Mesendoderm (in vitro differentiated cells): ENCODE measurements at regions not wholly inside any gene's neighbourhood (a gene's known extent, or its start where the extent isn't known, plus 50 kb on each side); places are given as distances from the start of the nearest gene placed in this dataset.

Source experiments
- DNase-seq: peaks from one replicate; pipeline ENCODE4 v3.0.0; 2013
- H2AK5ac ChIP-seq: 2 replicates; pipeline ENCODE4 v1.6.1; 2013; ENCODE audit warnings: low read length, inconsistent platforms
- H2BK120ac ChIP-seq: 2 replicates; pipeline ENCODE4 v1.6.1; 2013; ENCODE audit warnings: low read depth, mild to moderate bottlenecking, low read length, moderate library complexity, mixed read lengths
- H2BK15ac ChIP-seq: replicated peaks from 2 replicates; pipeline ENCODE4 v1.6.1; 2013; ENCODE audit warnings: low read depth, mild to moderate bottlenecking, moderate library complexity
- H2BK5ac ChIP-seq: 2 replicates; pipeline ENCODE4 v1.6.1; 2013; ENCODE audit warnings: low read length, inconsistent platforms
- H3K18ac ChIP-seq: 2 replicates; pipeline ENCODE4 v1.6.1; 2013; ENCODE audit warnings: mild to moderate bottlenecking, low read length, mixed read lengths
- H3K23ac ChIP-seq: one replicate; pipeline ENCODE4 v1.6.1; 2013; ENCODE audit warnings: low read length
- H3K27ac ChIP-seq: 2 replicates; pipeline ENCODE4 v1.5.1; 2013; ENCODE audit warnings: low read depth, mild to moderate bottlenecking, inconsistent platforms, low read length, moderate library complexity
- H3K27me3 ChIP-seq: 2 replicates; pipeline ENCODE4 v1.6.1; 2013; ENCODE audit warnings: low read length, control low read depth, mild to moderate bottlenecking, inconsistent platforms; ENCODE audit not compliant: insufficient read depth, poor library complexity
- H3K36me3 ChIP-seq: 2 replicates; pipeline ENCODE4 v1.6.1; 2013; ENCODE audit warnings: low read length, inconsistent platforms; ENCODE audit not compliant: control insufficient read depth, insufficient read depth
- H3K4ac ChIP-seq: one replicate; pipeline ENCODE4 v1.6.1; 2013; ENCODE audit warnings: low read depth, mild to moderate bottlenecking, low read length, moderate library complexity
- H3K4me1 ChIP-seq: 2 replicates; pipeline ENCODE4 v1.6.1; 2013; ENCODE audit warnings: low read depth, low read length, inconsistent platforms; ENCODE audit not compliant: control insufficient read depth
- H3K4me2 ChIP-seq: 2 replicates; pipeline ENCODE4 v1.6.1; 2013; ENCODE audit warnings: low read length
- H3K4me3 ChIP-seq: 2 replicates; pipeline ENCODE4 v1.5.1; 2013; ENCODE audit warnings: mild to moderate bottlenecking, low read length
- H3K56ac ChIP-seq: one replicate; pipeline ENCODE4 v1.6.1; 2013; ENCODE audit warnings: low read length
- H3K79me1 ChIP-seq: 2 replicates; pipeline ENCODE4 v1.6.1; 2013; ENCODE audit warnings: low read length, inconsistent platforms
- H3K79me2 ChIP-seq: 2 replicates; pipeline ENCODE4 v1.6.1; 2013; ENCODE audit warnings: mild to moderate bottlenecking, low read length; ENCODE audit not compliant: control insufficient read depth, insufficient read depth
- H3K9ac ChIP-seq: 2 replicates; pipeline ENCODE4 v1.6.1; 2013; ENCODE audit warnings: low read length, inconsistent platforms
- H4K5ac ChIP-seq: one replicate; pipeline ENCODE4 v1.6.1; 2013; ENCODE audit warnings: low read length
- H4K8ac ChIP-seq: one replicate; pipeline ENCODE4 v1.6.1; 2013; ENCODE audit warnings: low read depth, mild to moderate bottlenecking, control low read depth, low read length, moderate library complexity
- WGBS: extraction: QIAGEN DNeasy Blood & Tissue Kit; methylation state at CpG from one replicate; pipeline ENCODE4 v1.1.7; 2013; ENCODE audit warnings: low lambda C conversion rate, missing lambda C conversion rate; ENCODE audit not compliant: insufficient coverage; ENCODE audit errors: extremely low coverage; 5-methylcytosine and 5-hydroxymethylcytosine counted together

DNA sequence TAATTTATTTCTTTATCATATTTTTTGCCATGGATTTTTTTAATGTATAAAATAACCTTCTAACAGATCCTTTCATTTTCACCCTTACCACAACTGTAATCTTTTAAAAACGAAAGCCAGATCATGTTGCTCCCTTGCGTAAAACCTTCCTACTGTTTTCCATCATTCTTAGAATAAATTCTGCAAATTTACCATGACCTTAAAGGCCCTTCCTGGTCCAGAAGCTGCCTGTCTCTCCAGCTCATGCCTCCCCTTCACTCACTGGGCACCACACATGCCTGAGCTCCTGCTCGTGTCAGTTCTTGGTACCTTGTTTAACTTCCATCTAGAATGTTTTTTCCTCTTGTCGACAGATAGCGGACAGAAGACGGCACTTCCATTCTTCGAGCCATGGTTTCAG lies 245.0 kb upstream of the CDH5 start:
- Histone ChIP-seq H3K4me3 (no peak overlapping the region), H3K36me3 (no peaks in the 10 kb centered on the region), H3K18ac (no peak overlapping the region), H4K8ac (no peak overlapping the region), H3K4me1 (no peaks in the 10 kb centered on the region), H2BK15ac (no peak overlapping the region), H3K9ac (no peak overlapping the region), H3K79me2 (no peaks in the 10 kb centered on the region), H3K27ac (no peak overlapping the region), H4K5ac (no peak overlapping the region), H3K79me1 (no peaks in the 10 kb centered on the region), H3K27me3 (no peaks in the 10 kb centered on the region), H3K4me2 (no peak overlapping the region), H2AK5ac (no peak overlapping the region), H2BK5ac (no peak overlapping the region), H3K23ac (no peak overlapping the region), H3K56ac (no peak overlapping the region), H3K4ac (no peak overlapping the region), H2BK120ac (no peak overlapping the region)
- no CpG with 5 or more reads among the region's 7 CpGs for WGBS
- no peak for DNase-seq

GRCh38 chr16:66120656-66121055 lies 245.8 kb upstream of the CDH5 start:
- Histone ChIP-seq H2BK15ac (no peak overlapping the region), H2AK5ac (no peak overlapping the region), H3K23ac (no peak overlapping the region), H2BK5ac (no peak overlapping the region), H4K5ac (no peak overlapping the region), H3K4me2 (no peak overlapping the region), H3K36me3 (no peaks in the 10 kb centered on the region), H3K9ac (no peak overlapping the region), H3K4me3 (no peak overlapping the region), H3K4ac (no peak overlapping the region), H3K18ac (no peak overlapping the region), H3K27ac (no peak overlapping the region), H4K8ac (no peak overlapping the region), H3K56ac (no peak overlapping the region), H3K79me2 (no peaks in the 10 kb centered on the region), H2BK120ac (no peak overlapping the region), H3K4me1 (no peaks in the 10 kb centered on the region), H3K79me1 (no peaks in the 10 kb centered on the region), H3K27me3 (no peaks in the 10 kb centered on the region)
- WGBS: no CpG with 5 or more reads among the region's 3 CpGs
- no peak for DNase-seq

DNA sequence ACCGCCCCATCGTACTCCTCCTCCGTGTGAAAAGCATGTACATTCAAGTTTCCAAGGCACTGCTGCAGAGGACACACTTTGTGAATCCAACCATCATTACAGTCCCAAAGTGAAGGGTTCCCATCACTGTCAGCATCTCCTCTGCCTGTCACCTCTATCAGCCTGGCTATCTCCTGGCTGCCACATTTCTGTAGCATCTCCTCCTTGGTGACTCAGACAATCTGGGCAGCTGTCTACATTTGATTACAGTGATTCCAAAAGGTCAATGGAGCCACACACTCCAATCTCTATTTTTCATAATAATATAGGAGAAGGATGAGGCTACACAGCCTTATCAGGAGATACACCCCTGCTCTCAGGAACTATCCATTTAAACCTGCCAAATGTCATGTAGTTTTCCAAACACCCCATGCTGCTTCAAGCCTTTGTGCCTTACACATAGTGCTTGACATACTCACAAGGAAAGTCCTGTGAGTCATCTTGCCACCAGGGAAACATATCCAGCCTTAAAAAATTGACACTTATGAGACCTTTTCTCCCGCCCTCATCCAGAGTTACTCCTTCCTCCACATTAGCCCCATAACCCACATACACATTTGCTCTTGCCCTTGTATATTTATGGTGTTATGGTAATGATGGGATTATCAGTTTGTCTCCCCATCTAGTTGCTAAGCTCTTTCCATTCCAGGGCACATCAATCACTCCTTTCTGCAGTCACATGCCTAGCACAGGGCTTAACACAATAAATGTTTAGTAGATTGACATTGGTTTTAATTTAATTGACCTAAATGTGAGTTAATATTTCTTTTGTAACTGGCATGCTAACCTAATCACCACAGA lies 250.1 kb upstream of the CDH5 start:
- Histone ChIP-seq H3K79me1 (no peaks in the 10 kb centered on the region), H3K56ac (no peak overlapping the region), H2BK15ac (no peak overlapping the region), H3K36me3 (no peaks in the 10 kb centered on the region), H3K27me3 (no peaks in the 10 kb centered on the region), H3K4me2 (no peak overlapping the region), H2BK5ac (no peak overlapping the region), H3K23ac (no peak overlapping the region), H3K27ac (no peak overlapping the region), H3K79me2 (no peaks in the 10 kb centered on the region), H3K4ac (no peak overlapping the region), H2AK5ac (no peak overlapping the region), H4K5ac (no peak overlapping the region), H3K18ac (no peak overlapping the region), H4K8ac (no peak overlapping the region), H3K4me1 (no peaks in the 10 kb centered on the region), H3K4me3 (no peak overlapping the region), H3K9ac (no peak overlapping the region), H2BK120ac (no peak overlapping the region)
- WGBS: no CpG with 5 or more reads among the region's 4 CpGs
- no peak for DNase-seq

DNA sequence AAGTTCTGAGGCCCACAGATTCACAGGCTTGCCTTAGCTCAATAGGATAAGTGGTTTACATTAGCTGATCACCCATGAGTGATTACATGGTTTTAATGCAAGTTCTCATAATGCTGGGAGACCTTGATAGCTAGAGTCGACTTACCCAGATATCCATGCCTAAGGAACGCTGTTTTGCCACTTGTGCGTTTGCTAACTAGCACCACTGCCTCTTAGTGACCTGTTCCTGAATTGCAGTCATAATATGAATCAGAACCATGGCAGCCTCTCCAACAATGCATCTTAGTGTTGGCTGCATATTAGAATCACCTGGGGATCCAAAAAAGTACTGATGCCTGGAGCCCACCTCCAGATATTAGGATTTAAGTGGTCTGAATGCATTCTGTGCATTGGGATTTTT lies 251.1 kb upstream of the CDH5 start:
- Histone ChIP-seq H3K9ac (no peak overlapping the region), H3K27me3 (no peaks in the 10 kb centered on the region), H4K8ac (no peak overlapping the region), H3K36me3 (no peaks in the 10 kb centered on the region), H2BK15ac (no peak overlapping the region), H4K5ac (no peak overlapping the region), H2BK5ac (no peak overlapping the region), H3K56ac (no peak overlapping the region), H3K4me3 (no peak overlapping the region), H3K4me1 (no peaks in the 10 kb centered on the region), H3K27ac (no peak overlapping the region), H2AK5ac (no peak overlapping the region), H3K79me2 (no peaks in the 10 kb centered on the region), H3K4me2 (no peak overlapping the region), H2BK120ac (no peak overlapping the region), H3K4ac (no peak overlapping the region), H3K23ac (no peak overlapping the region), H3K18ac (no peak overlapping the region), H3K79me1 (no peaks in the 10 kb centered on the region)
- DNase-seq: peak; percentile 56
- WGBS: no CpG with 5 or more reads among the region's 3 CpGs

DNA sequence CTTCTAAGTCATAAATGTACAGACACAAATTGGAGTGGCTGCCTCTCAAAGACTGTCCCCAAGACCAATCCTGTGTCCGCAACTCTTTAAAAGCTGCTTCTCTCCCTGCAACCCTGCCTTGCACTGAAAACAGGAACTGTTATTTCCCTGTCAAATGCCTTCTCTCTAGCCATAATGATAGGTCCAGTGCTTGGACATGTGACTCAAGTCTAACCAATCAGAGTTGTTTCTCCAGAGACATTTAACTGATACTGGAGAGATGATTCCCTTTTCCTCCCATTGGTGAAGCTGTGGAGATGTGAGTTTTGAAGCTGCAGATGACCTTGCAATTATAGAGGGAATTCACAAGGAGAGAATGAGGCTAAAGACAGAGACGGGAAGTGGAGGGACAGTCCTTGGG lies 253.3 kb upstream of the CDH5 start:
- H2BK5ac ChIP-seq: no peak overlapping the region

GRCh38 chr16:66109677-66110076 lies 256.8 kb upstream of the CDH5 start:
- H3K79me1 ChIP-seq: no peaks in the 10 kb centered on the region
- H3K9ac ChIP-seq: no peak overlapping the region
- no peaks in the 10 kb centered on the region for H3K36me3 ChIP-seq
- no peak overlapping the region for H3K4ac ChIP-seq
- H3K4me2 ChIP-seq: no peak overlapping the region
- H3K79me2 ChIP-seq: no peaks in the 10 kb centered on the region
- H2BK5ac ChIP-seq: no peak overlapping the region
- WGBS: no CpG with 5 or more reads among the region's 1 CpG
- H3K27me3 ChIP-seq: no peaks in the 10 kb centered on the region
- no peak overlapping the region for H3K27ac ChIP-seq
- H3K18ac ChIP-seq: no peak overlapping the region
- no peak overlapping the region for H4K5ac ChIP-seq
- no peak overlapping the region for H2BK15ac ChIP-seq
- no peak overlapping the region for H3K23ac ChIP-seq
- DNase-seq: no peak
- H3K56ac ChIP-seq: no peak overlapping the region
- H4K8ac ChIP-seq: no peak overlapping the region
- H2AK5ac ChIP-seq: no peak overlapping the region
- H3K4me1 ChIP-seq: no peaks in the 10 kb centered on the region
- H2BK120ac ChIP-seq: no peak overlapping the region
- no peak overlapping the region for H3K4me3 ChIP-seq

More for the DNA sequence above, 253.3 kb upstream of the CDH5 start:
- no peaks in the 10 kb centered on the region for H3K36me3 ChIP-seq
- no peak overlapping the region for H3K56ac ChIP-seq
- no CpG with 5 or more reads among the region's 2 CpGs for WGBS
- H4K5ac ChIP-seq: no peak overlapping the region
- H3K4me1 ChIP-seq: no peaks in the 10 kb centered on the region
- H3K4ac ChIP-seq: no peak overlapping the region
- no peak overlapping the region for H3K27ac ChIP-seq
- H3K27me3 ChIP-seq: no peaks in the 10 kb centered on the region
- no peak overlapping the region for H3K23ac ChIP-seq
- no peak overlapping the region for H4K8ac ChIP-seq
- H2BK120ac ChIP-seq: no peak overlapping the region
- H3K4me2 ChIP-seq: no peak overlapping the region
- no peak overlapping the region for H2BK15ac ChIP-seq
- no peak overlapping the region for H3K18ac ChIP-seq
- H3K79me1 ChIP-seq: no peaks in the 10 kb centered on the region
- no peak overlapping the region for H3K9ac ChIP-seq
- no peaks in the 10 kb centered on the region for H3K79me2 ChIP-seq
- H3K4me3 ChIP-seq: no peak overlapping the region
- no peak overlapping the region for H2AK5ac ChIP-seq
- DNase-seq: no peak
